H9 (cell line): ENCODE measurements at regions not wholly inside any gene's neighbourhood (a gene's known extent, or its start where the extent isn't known, plus 50 kb on each side); places are given as distances from the start of the nearest gene placed in this dataset.

Source experiments
- DNase-seq: peaks from one replicate; pipeline ENCODE4 v3.0.0-alpha.2; 2017
- H2AFZ ChIP-seq: one replicate; pipeline ENCODE4 v1.6.1; 2013; ENCODE audit warnings: mild to moderate bottlenecking, low read length, control low read depth, moderate library complexity
- H2AK5ac ChIP-seq: 2 replicates; pipeline ENCODE4 v1.6.1; 2013; ENCODE audit warnings: low read length, control low read depth, mixed read lengths; ENCODE audit not compliant: insufficient read length
- H2BK120ac ChIP-seq: one replicate; pipeline ENCODE4 v1.6.1; 2013; ENCODE audit warnings: low read depth, mild to moderate bottlenecking, low read length, control low read depth, inconsistent platforms; ENCODE audit not compliant: poor library complexity, severe bottlenecking
- H2BK12ac ChIP-seq: 2 replicates; pipeline ENCODE4 v1.6.1; 2013; ENCODE audit warnings: low read length, control low read depth, mixed read lengths, low read depth; ENCODE audit not compliant: insufficient read length
- H2BK15ac ChIP-seq: 2 replicates; pipeline ENCODE4 v1.6.1; 2013; ENCODE audit warnings: low read depth, low read length, control low read depth
- H2BK20ac ChIP-seq: one replicate; pipeline ENCODE4 v1.6.1; 2013; ENCODE audit warnings: low read depth, mild to moderate bottlenecking, low read length, control low read depth, inconsistent platforms; ENCODE audit not compliant: poor library complexity, severe bottlenecking
- H2BK5ac ChIP-seq: 2 replicates; pipeline ENCODE4 v1.6.1; 2013; ENCODE audit warnings: low read length, control low read depth, mixed read lengths; ENCODE audit not compliant: insufficient read length
- H3K14ac ChIP-seq: 2 replicates; pipeline ENCODE4 v1.6.1; 2013; ENCODE audit warnings: low read length, control low read depth; ENCODE audit not compliant: insufficient read depth
- H3K18ac ChIP-seq: 2 replicates; pipeline ENCODE4 v1.6.1; 2013; ENCODE audit warnings: low read depth, mild to moderate bottlenecking, mixed read lengths, low read length, control low read depth; ENCODE audit not compliant: insufficient read length
- H3K23ac ChIP-seq: 2 replicates; pipeline ENCODE4 v1.6.1; 2013; ENCODE audit warnings: low read length, control low read depth, mixed read lengths, low read depth; ENCODE audit not compliant: insufficient read length
- H3K23me2 ChIP-seq: 2 replicates; pipeline ENCODE4 v1.6.1; 2013; ENCODE audit warnings: low read depth, mild to moderate bottlenecking, mixed read lengths, low read length, control low read depth; ENCODE audit not compliant: insufficient read length, poor library complexity, severe bottlenecking
- H3K27ac ChIP-seq: 2 replicates; pipeline ENCODE4 v1.5.1; 2013; ENCODE audit warnings: low read length, control low read depth, mixed read lengths, low read depth; ENCODE audit not compliant: insufficient read length
- H3K27me3 ChIP-seq: 2 replicates; pipeline ENCODE4 v1.6.1; 2013; ENCODE audit warnings: low read length, control low read depth, inconsistent platforms; ENCODE audit not compliant: insufficient read depth
- H3K4ac ChIP-seq: 2 replicates; pipeline ENCODE4 v1.6.1; 2013; ENCODE audit warnings: low read depth, mild to moderate bottlenecking, control low read depth, inconsistent platforms, low read length, moderate library complexity
- H3K4me1 ChIP-seq: 2 replicates; pipeline ENCODE4 v1.6.1; 2013; ENCODE audit warnings: low read length, control low read depth, inconsistent platforms; ENCODE audit not compliant: insufficient read depth
- H3K4me2 ChIP-seq: 2 replicates; pipeline ENCODE4 v1.6.1; 2013; ENCODE audit warnings: low read length, control low read depth, mixed read lengths; ENCODE audit not compliant: insufficient read length, insufficient read depth
- H3K56ac ChIP-seq: 2 replicates; pipeline ENCODE4 v1.6.1; 2013; ENCODE audit warnings: low read depth, mild to moderate bottlenecking, mixed read lengths, low read length, control low read depth; ENCODE audit not compliant: insufficient read length
- H3K79me1 ChIP-seq: 2 replicates; pipeline ENCODE4 v1.6.1; 2013; ENCODE audit warnings: low read depth, mild to moderate bottlenecking, moderate library complexity, low read length, control low read depth, inconsistent platforms; ENCODE audit not compliant: insufficient read depth, poor library complexity, severe bottlenecking
- H3K79me2 ChIP-seq: 2 replicates; pipeline ENCODE4 v1.6.1; 2013; ENCODE audit warnings: low read length, control low read depth, inconsistent platforms; ENCODE audit not compliant: insufficient read depth
- H3K9ac ChIP-seq: 2 replicates; pipeline ENCODE4 v1.6.1; 2013; ENCODE audit warnings: low read length, control low read depth, mixed read lengths; ENCODE audit not compliant: insufficient read length; ENCODE audit errors: extremely low read depth
- H3K9me3 ChIP-seq: one replicate; pipeline ENCODE4 v1.6.1; 2013; ENCODE audit warnings: low read depth, low read length, inconsistent platforms; ENCODE audit not compliant: control insufficient read depth
- H3T11ph ChIP-seq: one replicate; pipeline ENCODE4 v1.6.1; 2013; ENCODE audit warnings: mild to moderate bottlenecking, low read length, control low read depth, inconsistent platforms
- H4K20me1 ChIP-seq: one replicate; pipeline ENCODE4 v1.6.1; 2013; ENCODE audit not compliant: control insufficient read depth, insufficient read length, insufficient read depth
- H4K5ac ChIP-seq: 2 replicates; pipeline ENCODE4 v1.6.1; 2013; ENCODE audit warnings: low read depth, mild to moderate bottlenecking, mixed read lengths, low read length, control low read depth; ENCODE audit not compliant: insufficient read length
- H4K8ac ChIP-seq: replicated peaks from 2 replicates; pipeline ENCODE4 v1.6.1; 2013; ENCODE audit warnings: low read length, control low read depth, mixed read lengths, low read depth; ENCODE audit not compliant: insufficient read length
- H4K91ac ChIP-seq: 2 replicates; pipeline ENCODE4 v1.6.1; 2013; ENCODE audit warnings: low read depth, mild to moderate bottlenecking, moderate library complexity, mixed read lengths, low read length, control low read depth; ENCODE audit not compliant: insufficient read length
- H3K27ac Mint-ChIP-seq, 3 experiments: 2 replicates in 2 of 3; 3 replicates in 1 of 3; pipeline ENCODE4 v1.8.0; 2020 to 2021; ENCODE audit warnings: mixed read lengths in 3 of 3, mild to moderate bottlenecking in 1 of 3, moderate library complexity in 1 of 3
- H3K27me3 Mint-ChIP-seq: 2 replicates; pipeline ENCODE4 v1.8.0; 2021; ENCODE audit warnings: low read depth, mild to moderate bottlenecking, moderate library complexity, mixed read lengths
- H3K36me3 Mint-ChIP-seq, 3 experiments: 2 replicates in 2 of 3; 3 replicates in 1 of 3; pipeline ENCODE4 v1.8.0; 2020 to 2021; ENCODE audit warnings: low read depth in 3 of 3, mixed read lengths in 3 of 3; ENCODE audit not compliant: insufficient read depth in 1 of 3
- H3K4me1 Mint-ChIP-seq, 2 experiments: 2 replicates each; pipeline ENCODE4 v1.8.0; 2020; ENCODE audit warnings: mixed read lengths in 2 of 2
- H3K4me3 Mint-ChIP-seq, 2 experiments: 2 replicates in 1 of 2; 3 replicates in 1 of 2; pipeline ENCODE4 v1.8.0; 2020 to 2021; ENCODE audit warnings: mild to moderate bottlenecking in 2 of 2, mixed read lengths in 2 of 2, moderate library complexity in 1 of 2
- H3K9me3 Mint-ChIP-seq, 2 experiments: 2 replicates in 1 of 2; 3 replicates in 1 of 2; pipeline ENCODE4 v1.8.0; 2020; ENCODE audit warnings: mild to moderate bottlenecking in 2 of 2, mixed read lengths in 2 of 2, moderate library complexity in 1 of 2
- WGBS: extraction: QIAGEN DNeasy Blood & Tissue Kit; methylation state at CpG from one replicate; pipeline ENCODE4 v1.1.7; 2013; ENCODE audit warnings: missing lambda C conversion rate, low lambda C conversion rate, mixed read lengths; ENCODE audit not compliant: insufficient read length; ENCODE audit errors: extremely low coverage; 5-methylcytosine and 5-hydroxymethylcytosine counted together
- TF ChIP-seq, protein P1 (sequence below): fragments of 200-600 bp; sonication (generic); conservative IDR thresholded peaks from 3 replicates; pipeline ENCODE4 v1.8.0; 2021; ENCODE audit warnings: antibody characterized with exemption, mild to moderate bottlenecking

DNA sequence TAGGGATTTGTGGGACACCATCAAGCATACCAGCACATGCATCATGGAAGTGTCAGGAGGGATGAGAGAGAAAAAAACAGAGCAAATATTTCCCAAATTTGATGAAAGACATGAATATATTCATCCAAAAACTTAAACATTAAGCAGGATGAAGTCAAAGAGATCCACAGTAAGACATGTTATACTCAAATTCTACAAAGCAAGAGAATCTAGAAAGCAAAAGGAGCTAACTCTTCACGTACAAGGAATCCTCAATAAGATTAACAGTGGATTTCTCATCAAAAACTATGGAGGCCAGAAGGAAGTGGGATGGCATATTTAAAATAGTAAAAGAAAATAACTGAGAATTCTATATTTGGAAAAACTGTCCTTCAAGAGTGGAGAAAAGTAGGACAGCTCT, 374.8 kb downstream of the ZFHX3 start:
- WGBS: no CpG with 5 or more reads among the region's 1 CpG

More for the DNA sequence above, 374.8 kb downstream of the ZFHX3 start:
- H3K4me1 ChIP-seq: no peaks in the 10 kb centered on the region
- H3K9me3 Mint-ChIP-seq: peaks cover 26% of the 10 kb centered on the region in 2 experiments
- H3K18ac ChIP-seq: no peak overlapping the region
- no peak overlapping the region for H2BK5ac ChIP-seq
- H3K27ac Mint-ChIP-seq: no peak overlapping the region
- H3K27me3 Mint-ChIP-seq: no peaks in the 10 kb centered on the region
- H4K91ac ChIP-seq: no peak overlapping the region
- no peak overlapping the region for H3K23ac ChIP-seq
- H2BK15ac ChIP-seq: no peak overlapping the region
- H2AK5ac ChIP-seq: no peak overlapping the region
- H2BK120ac ChIP-seq: no peak overlapping the region
- H2BK12ac ChIP-seq: no peak overlapping the region
- no peak overlapping the region for H3K56ac ChIP-seq
- no peaks in the 10 kb centered on the region for H4K20me1 ChIP-seq
- peaks cover 15 to 36% (median 23%) of the 10 kb centered on the region in 3 experiments for H3K36me3 Mint-ChIP-seq
- H3K4me3 Mint-ChIP-seq: no peak overlapping the region
- H4K8ac ChIP-seq: no peak overlapping the region
- TF ChIP-seq, protein P1, sequence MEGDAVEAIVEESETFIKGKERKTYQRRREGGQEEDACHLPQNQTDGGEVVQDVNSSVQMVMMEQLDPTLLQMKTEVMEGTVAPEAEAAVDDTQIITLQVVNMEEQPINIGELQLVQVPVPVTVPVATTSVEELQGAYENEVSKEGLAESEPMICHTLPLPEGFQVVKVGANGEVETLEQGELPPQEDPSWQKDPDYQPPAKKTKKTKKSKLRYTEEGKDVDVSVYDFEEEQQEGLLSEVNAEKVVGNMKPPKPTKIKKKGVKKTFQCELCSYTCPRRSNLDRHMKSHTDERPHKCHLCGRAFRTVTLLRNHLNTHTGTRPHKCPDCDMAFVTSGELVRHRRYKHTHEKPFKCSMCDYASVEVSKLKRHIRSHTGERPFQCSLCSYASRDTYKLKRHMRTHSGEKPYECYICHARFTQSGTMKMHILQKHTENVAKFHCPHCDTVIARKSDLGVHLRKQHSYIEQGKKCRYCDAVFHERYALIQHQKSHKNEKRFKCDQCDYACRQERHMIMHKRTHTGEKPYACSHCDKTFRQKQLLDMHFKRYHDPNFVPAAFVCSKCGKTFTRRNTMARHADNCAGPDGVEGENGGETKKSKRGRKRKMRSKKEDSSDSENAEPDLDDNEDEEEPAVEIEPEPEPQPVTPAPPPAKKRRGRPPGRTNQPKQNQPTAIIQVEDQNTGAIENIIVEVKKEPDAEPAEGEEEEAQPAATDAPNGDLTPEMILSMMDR: no peak
- H3K4me2 ChIP-seq: no peak overlapping the region
- no peak overlapping the region for H3K14ac ChIP-seq
- H3K27ac ChIP-seq: no peak overlapping the region
- H3K4ac ChIP-seq: no peak overlapping the region
- no peak overlapping the region for H3K9ac ChIP-seq
- no peaks in the 10 kb centered on the region for H3K23me2 ChIP-seq
- no peaks in the 10 kb centered on the region for H3K4me1 Mint-ChIP-seq
- no peak overlapping the region for H2AFZ ChIP-seq
- no peak overlapping the region for H3T11ph ChIP-seq
- no peak overlapping the region for H2BK20ac ChIP-seq
- no peaks in the 10 kb centered on the region for H3K79me1 ChIP-seq
- H3K27me3 ChIP-seq: no peaks in the 10 kb centered on the region
- no peaks in the 10 kb centered on the region for H3K9me3 ChIP-seq
- H3K79me2 ChIP-seq: no peaks in the 10 kb centered on the region
- DNase-seq: no peak
- H4K5ac ChIP-seq: no peak overlapping the region
